WTC11 (cell line): ENCODE measurements at regions not wholly inside any gene's neighbourhood (a gene's known extent, or its start where the extent isn't known, plus 50 kb on each side); places are given as distances from the start of the nearest gene placed in this dataset.

Experiments used
- ATAC-seq: fragments of 200-7000 bp; cut with Tn5 transposase; 2 replicates; pipeline ENCODE4 v1.10.0; 2021; ENCODE audit warnings: mild to moderate bottlenecking, moderate library complexity
- CTCF ChIA-PET: fragments of 300-600 bp; sonication (Branson Sonifier 250); formaldehyde crosslinking; loops from one replicate; lab custom pipeline; 2021; ENCODE audit warnings: antibody characterized with exemption; lab: Charles Lee
- POLR2A ChIA-PET: fragments of 350-600 bp; sonication (Branson Sonifier 250); formaldehyde crosslinking; loops from one replicate; lab custom pipeline; 2021; ENCODE audit warnings: antibody characterized with exemption; lab: Charles Lee
- DNase-seq: peaks from one replicate; pipeline ENCODE4 v3.0.0; 2021; ENCODE audit warnings: low spot score
- H3K27ac Mint-ChIP-seq: 2 replicates; pipeline ENCODE4 v1.8.0; 2021; ENCODE audit warnings: mixed read lengths
- H3K27me3 Mint-ChIP-seq: 2 replicates; pipeline ENCODE4 v1.8.0; 2021; ENCODE audit warnings: low read depth, mild to moderate bottlenecking, moderate library complexity, mixed read lengths
- H3K36me3 Mint-ChIP-seq: 2 replicates; pipeline ENCODE4 v1.8.0; 2021; ENCODE audit warnings: mixed read lengths
- H3K4me1 Mint-ChIP-seq: 2 replicates; pipeline ENCODE4 v1.8.0; 2022; ENCODE audit warnings: mixed read lengths
- H3K4me3 Mint-ChIP-seq: 2 replicates; pipeline ENCODE4 v1.8.0; 2021; ENCODE audit warnings: mild to moderate bottlenecking, moderate library complexity, mixed read lengths
- H3K9me3 Mint-ChIP-seq: 2 replicates; pipeline ENCODE4 v1.8.0; 2021; ENCODE audit warnings: mixed read lengths
- ATF1 ChIP-seq: sonication (generic); formaldehyde crosslinking; IDR thresholded peaks from 2 replicates; pipeline ENCODE4 v1.8.1; 2023; ENCODE audit warnings: mild to moderate bottlenecking, moderate library complexity, missing genetic modification reagents
- E2F1 ChIP-seq: sonication (generic); formaldehyde crosslinking; IDR thresholded peaks from 2 replicates; pipeline ENCODE4 v1.8.0; 2022; ENCODE audit warnings: mild to moderate bottlenecking, missing genetic modification reagents
- GTF2I ChIP-seq: fragments of 250-450 bp; sonication (Bioruptor Pico); conservative IDR thresholded peaks from 2 replicates; pipeline ENCODE4 v1.4.0; 2021; ENCODE audit warnings: mild to moderate bottlenecking
- JAZF1 ChIP-seq: fragments of 250-450 bp; sonication (Bioruptor Pico); IDR thresholded peaks from 2 replicates; pipeline ENCODE4 v1.9.0; 2021; ENCODE audit warnings: moderate library complexity, mild to moderate bottlenecking, inconsistent platforms
- JUN ChIP-seq: sonication (generic); formaldehyde crosslinking; IDR thresholded peaks from 2 replicates; pipeline ENCODE4 v1.8.0; 2023; ENCODE audit warnings: mild to moderate bottlenecking, missing genetic modification reagents
- MYBL2 ChIP-seq: sonication (generic); formaldehyde crosslinking; IDR thresholded peaks from 2 replicates; pipeline ENCODE4 v1.8.1; 2023; ENCODE audit warnings: mild to moderate bottlenecking, moderate library complexity, missing genetic modification reagents
- NR1H2 ChIP-seq: sonication (generic); formaldehyde crosslinking; IDR thresholded peaks from 2 replicates; pipeline ENCODE4 v1.9.0; 2021; ENCODE audit warnings: mild to moderate bottlenecking, moderate library complexity, missing genetic modification reagents
- PRDM15 ChIP-seq: sonication (generic); formaldehyde crosslinking; IDR thresholded peaks from 2 replicates; pipeline ENCODE4 v1.8.0; 2022; ENCODE audit warnings: missing genetic modification reagents
- TCF7 ChIP-seq: sonication (generic); formaldehyde crosslinking; IDR thresholded peaks from 2 replicates; pipeline ENCODE4 v1.8.0; 2022; ENCODE audit warnings: mild to moderate bottlenecking, low read depth, missing genetic modification reagents, moderate library complexity
- ZNF232 ChIP-seq: sonication (generic); formaldehyde crosslinking; IDR thresholded peaks from 2 replicates; pipeline ENCODE4 v1.8.0; 2022; ENCODE audit warnings: mild to moderate bottlenecking, missing genetic modification reagents
- ZSCAN18 ChIP-seq: fragments of 250-450 bp; sonication (Bioruptor Pico); IDR thresholded peaks from 2 replicates; pipeline ENCODE4 v2.1.2; 2022; ENCODE audit warnings: mild to moderate bottlenecking, moderate library complexity
- TF ChIP-seq, protein P1 (sequence below): sonication (generic); formaldehyde crosslinking; IDR thresholded peaks from 2 replicates; pipeline ENCODE4 v1.8.0; 2023; ENCODE audit warnings: missing genetic modification reagents
- TF ChIP-seq, protein P2 (sequence below): fragments of 250-450 bp; sonication (Bioruptor Pico); conservative IDR thresholded peaks from 2 replicates; pipeline ENCODE4 v1.9.0; 2021; ENCODE audit warnings: mild to moderate bottlenecking
- TF ChIP-seq, protein P3 (sequence below): sonication (generic); formaldehyde crosslinking; IDR thresholded peaks from 2 replicates; pipeline ENCODE4 v1.8.1; 2023; ENCODE audit warnings: mild to moderate bottlenecking, missing genetic modification reagents, borderline replicate concordance
- TF ChIP-seq, protein P4 (sequence below): sonication (generic); formaldehyde crosslinking; IDR thresholded peaks from 2 replicates; pipeline ENCODE4 v1.8.0; 2022; ENCODE audit warnings: mild to moderate bottlenecking, missing genetic modification reagents
- TF ChIP-seq, protein P5 (sequence below): sonication (generic); formaldehyde crosslinking; IDR thresholded peaks from 2 replicates; pipeline ENCODE4 v1.8.1; 2023; ENCODE audit warnings: mild to moderate bottlenecking, missing genetic modification reagents, moderate library complexity

DNA sequence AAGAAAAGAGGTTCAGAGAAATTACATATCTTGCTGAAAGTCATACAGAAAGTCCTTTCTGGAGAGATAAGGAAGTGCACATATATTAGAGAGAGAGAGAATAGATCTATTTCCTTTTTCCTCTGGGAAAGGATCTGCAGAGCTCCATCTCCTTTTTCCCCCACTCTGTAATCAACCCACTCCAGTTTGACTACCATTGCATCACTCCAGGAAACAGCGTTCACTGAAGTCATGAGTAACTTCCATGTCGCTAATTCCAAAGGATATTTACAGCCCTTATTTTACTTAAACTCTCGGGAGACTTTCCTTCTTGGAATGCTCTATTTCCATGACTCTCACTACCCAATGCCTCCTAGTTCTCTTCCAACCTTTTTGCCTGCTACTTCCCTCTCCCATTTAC is 72.5 kb upstream of the PARP11 start:
- Mint-ChIP-seq H3K9me3 (peaks cover 6% of the 10 kb centered on the region; the same call in 1 of the 2 replicates), H3K27ac (no peak overlapping the region), H3K36me3 (no peaks in the 10 kb centered on the region), H3K4me3 (no peak overlapping the region), H3K27me3 (peaks cover 47% of the 10 kb centered on the region), H3K4me1 (peaks cover 37% of the 10 kb centered on the region)
- POLR2A ChIA-PET = no interaction called here
- TF ChIP-seq NR1H2 (CRISPR knock-in tag) (no peak), MYBL2 (CRISPR knock-in tag) (no peak), E2F1 (CRISPR knock-in tag) (no peak), JUN (no peak), ZNF232 (no peak), ATF1 (CRISPR knock-in tag) (no peak), PRDM15 (CRISPR knock-in tag) (no peak), JAZF1 (CRISPR knock-in tag) (no peak), ZSCAN18 (CRISPR knock-in tag) (no peak), GTF2I (CRISPR knock-in tag) (no peak), TCF7 (CRISPR knock-in tag) (no peak)
- TF ChIP-seq, protein P1, sequence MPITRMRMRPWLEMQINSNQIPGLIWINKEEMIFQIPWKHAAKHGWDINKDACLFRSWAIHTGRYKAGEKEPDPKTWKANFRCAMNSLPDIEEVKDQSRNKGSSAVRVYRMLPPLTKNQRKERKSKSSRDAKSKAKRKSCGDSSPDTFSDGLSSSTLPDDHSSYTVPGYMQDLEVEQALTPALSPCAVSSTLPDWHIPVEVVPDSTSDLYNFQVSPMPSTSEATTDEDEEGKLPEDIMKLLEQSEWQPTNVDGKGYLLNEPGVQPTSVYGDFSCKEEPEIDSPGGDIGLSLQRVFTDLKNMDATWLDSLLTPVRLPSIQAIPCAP (CRISPR knock-in tag) = no peak
- TF ChIP-seq, protein P2, sequence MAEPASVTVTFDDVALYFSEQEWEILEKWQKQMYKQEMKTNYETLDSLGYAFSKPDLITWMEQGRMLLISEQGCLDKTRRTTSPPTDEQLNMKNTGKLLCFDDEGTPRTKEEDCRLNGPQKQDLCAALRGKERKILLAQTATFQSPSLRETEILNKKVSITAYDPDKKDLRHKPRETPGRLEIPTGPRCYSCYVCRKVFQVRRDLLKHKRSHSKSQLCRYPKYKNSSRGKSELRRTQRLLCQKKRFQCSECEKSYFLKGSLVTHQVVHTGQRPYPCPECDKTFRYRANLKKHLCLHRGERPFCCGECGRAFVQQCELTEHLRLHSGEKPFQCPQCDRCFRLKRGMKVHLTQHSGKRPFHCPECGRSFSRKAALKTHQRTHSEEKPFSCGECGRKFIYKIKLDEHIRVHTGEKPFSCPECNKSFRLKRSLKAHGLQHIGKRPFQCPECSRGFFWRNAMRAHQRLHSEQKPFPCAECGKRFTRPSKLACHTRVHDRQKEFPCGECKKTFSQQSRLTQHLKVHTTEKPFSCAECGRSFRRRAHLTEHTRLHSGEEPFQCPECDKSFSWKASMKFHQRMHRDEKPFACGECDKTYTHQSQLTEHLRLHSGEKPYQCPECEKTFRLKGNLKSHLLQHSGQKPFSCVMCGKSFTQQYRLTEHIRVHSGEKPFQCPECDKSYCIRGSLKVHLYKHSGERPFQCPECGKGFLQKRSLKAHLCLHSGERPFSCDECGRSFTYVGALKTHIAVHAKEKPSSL (CRISPR knock-in tag) = no peak
- TF ChIP-seq, protein P3, sequence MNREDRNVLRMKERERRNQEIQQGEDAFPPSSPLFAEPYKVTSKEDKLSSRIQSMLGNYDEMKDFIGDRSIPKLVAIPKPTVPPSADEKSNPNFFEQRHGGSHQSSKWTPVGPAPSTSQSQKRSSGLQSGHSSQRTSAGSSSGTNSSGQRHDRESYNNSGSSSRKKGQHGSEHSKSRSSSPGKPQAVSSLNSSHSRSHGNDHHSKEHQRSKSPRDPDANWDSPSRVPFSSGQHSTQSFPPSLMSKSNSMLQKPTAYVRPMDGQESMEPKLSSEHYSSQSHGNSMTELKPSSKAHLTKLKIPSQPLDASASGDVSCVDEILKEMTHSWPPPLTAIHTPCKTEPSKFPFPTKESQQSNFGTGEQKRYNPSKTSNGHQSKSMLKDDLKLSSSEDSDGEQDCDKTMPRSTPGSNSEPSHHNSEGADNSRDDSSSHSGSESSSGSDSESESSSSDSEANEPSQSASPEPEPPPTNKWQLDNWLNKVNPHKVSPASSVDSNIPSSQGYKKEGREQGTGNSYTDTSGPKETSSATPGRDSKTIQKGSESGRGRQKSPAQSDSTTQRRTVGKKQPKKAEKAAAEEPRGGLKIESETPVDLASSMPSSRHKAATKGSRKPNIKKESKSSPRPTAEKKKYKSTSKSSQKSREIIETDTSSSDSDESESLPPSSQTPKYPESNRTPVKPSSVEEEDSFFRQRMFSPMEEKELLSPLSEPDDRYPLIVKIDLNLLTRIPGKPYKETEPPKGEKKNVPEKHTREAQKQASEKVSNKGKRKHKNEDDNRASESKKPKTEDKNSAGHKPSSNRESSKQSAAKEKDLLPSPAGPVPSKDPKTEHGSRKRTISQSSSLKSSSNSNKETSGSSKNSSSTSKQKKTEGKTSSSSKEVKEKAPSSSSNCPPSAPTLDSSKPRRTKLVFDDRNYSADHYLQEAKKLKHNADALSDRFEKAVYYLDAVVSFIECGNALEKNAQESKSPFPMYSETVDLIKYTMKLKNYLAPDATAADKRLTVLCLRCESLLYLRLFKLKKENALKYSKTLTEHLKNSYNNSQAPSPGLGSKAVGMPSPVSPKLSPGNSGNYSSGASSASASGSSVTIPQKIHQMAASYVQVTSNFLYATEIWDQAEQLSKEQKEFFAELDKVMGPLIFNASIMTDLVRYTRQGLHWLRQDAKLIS (CRISPR knock-in tag) = no peak
- TF ChIP-seq, protein P4, sequence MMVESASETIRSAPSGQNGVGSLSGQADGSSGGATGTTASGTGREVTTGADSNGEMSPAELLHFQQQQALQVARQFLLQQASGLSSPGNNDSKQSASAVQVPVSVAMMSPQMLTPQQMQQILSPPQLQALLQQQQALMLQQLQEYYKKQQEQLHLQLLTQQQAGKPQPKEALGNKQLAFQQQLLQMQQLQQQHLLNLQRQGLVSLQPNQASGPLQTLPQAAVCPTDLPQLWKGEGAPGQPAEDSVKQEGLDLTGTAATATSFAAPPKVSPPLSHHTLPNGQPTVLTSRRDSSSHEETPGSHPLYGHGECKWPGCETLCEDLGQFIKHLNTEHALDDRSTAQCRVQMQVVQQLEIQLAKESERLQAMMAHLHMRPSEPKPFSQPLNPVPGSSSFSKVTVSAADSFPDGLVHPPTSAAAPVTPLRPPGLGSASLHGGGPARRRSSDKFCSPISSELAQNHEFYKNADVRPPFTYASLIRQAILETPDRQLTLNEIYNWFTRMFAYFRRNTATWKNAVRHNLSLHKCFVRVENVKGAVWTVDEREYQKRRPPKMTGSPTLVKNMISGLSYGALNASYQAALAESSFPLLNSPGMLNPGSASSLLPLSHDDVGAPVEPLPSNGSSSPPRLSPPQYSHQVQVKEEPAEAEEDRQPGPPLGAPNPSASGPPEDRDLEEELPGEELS (CRISPR knock-in tag) = no peak
- TF ChIP-seq, protein P5, sequence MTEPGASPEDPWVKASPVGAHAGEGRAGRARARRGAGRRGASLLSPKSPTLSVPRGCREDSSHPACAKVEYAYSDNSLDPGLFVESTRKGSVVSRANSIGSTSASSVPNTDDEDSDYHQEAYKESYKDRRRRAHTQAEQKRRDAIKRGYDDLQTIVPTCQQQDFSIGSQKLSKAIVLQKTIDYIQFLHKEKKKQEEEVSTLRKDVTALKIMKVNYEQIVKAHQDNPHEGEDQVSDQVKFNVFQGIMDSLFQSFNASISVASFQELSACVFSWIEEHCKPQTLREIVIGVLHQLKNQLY (CRISPR knock-in tag) = no peak
- DNase-seq (no peak), ATAC-seq (no peak)
- CTCF ChIA-PET = interaction anchor here (1.4 to 1.5 kb wide), 2 partner anchors 19 to 93 kb away, joined by 3 to 4 read pairs; no protein-coding TSS in a partner anchor
